Type B pancreatic cell (in vitro differentiated cells): ENCODE measurements at regions not wholly inside any gene's neighbourhood (a gene's known extent, or its start where the extent isn't known, plus 50 kb on each side); places are given as distances from the start of the nearest gene placed in this dataset.

ENCODE experiments used
- DNase-seq: peaks from one replicate; pipeline ENCODE4 v3.0.0; 2021; ENCODE audit warnings: mixed read lengths; ENCODE audit not compliant: unreplicated experiment; ENCODE audit errors: extremely low spot score
- H3K27ac Mint-ChIP-seq: 2 replicates; pipeline ENCODE4 v1.8.0; 2021; ENCODE audit warnings: mild to moderate bottlenecking, mixed read lengths
- H3K27me3 Mint-ChIP-seq: 2 replicates; pipeline ENCODE4 v1.8.0; 2021; ENCODE audit warnings: mixed read lengths
- H3K36me3 Mint-ChIP-seq: 2 replicates; pipeline ENCODE4 v1.8.0; 2021; ENCODE audit warnings: mixed read lengths
- H3K4me1 Mint-ChIP-seq: one replicate; pipeline ENCODE4 v1.8.0; 2021; ENCODE audit warnings: mixed read lengths; ENCODE audit not compliant: unreplicated experiment
- H3K4me3 Mint-ChIP-seq: 2 replicates; pipeline ENCODE4 v1.8.0; 2021; ENCODE audit warnings: mild to moderate bottlenecking, mixed read lengths
- H3K9me3 Mint-ChIP-seq: 2 replicates; pipeline ENCODE4 v1.8.0; 2021; ENCODE audit warnings: mixed read lengths
- CTCF ChIP-seq: fragments of 200-600 bp; sonication (generic); conservative IDR thresholded peaks from 2 replicates; pipeline ENCODE4 v1.5.0; 2021; ENCODE audit warnings: antibody characterized with exemption, mild to moderate bottlenecking

GRCh38 chr13:111638233-111638632, 317.8 kb downstream of the TEX29 start:
- DNase-seq = no peak
- Mint-ChIP-seq H3K4me3 (no peak overlapping the region), H3K9me3 (no peaks in the 10 kb centered on the region), H3K4me1 (no peaks in the 10 kb centered on the region), H3K27me3 (peaks cover 33% of the 10 kb centered on the region), H3K27ac (no peak overlapping the region), H3K36me3 (no peaks in the 10 kb centered on the region)
- TF ChIP-seq CTCF = no peak

- TF ChIP-seq CTCF = no peak
- Mint-ChIP-seq H3K9me3 (no peaks in the 10 kb centered on the region), H3K27ac (no peak overlapping the region), H3K4me3 (no peak overlapping the region), H3K4me1 (no peaks in the 10 kb centered on the region), H3K27me3 (peaks cover 33% of the 10 kb centered on the region), H3K36me3 (no peaks in the 10 kb centered on the region)
- no peak for DNase-seq
These were observed 318.8 kb downstream of the TEX29 start for GRCh38 chr13:111639196-111639705.

GRCh38 chr13:111640006-111640405, 319.6 kb downstream of the TEX29 start:
- no peaks in the 10 kb centered on the region for H3K4me1 Mint-ChIP-seq
- no peak overlapping the region for H3K27ac Mint-ChIP-seq
- no peak for TF ChIP-seq CTCF
- no peaks in the 10 kb centered on the region for H3K9me3 Mint-ChIP-seq
- peaks cover 28% of the 10 kb centered on the region for H3K27me3 Mint-ChIP-seq
- no peak for DNase-seq
- no peak overlapping the region for H3K4me3 Mint-ChIP-seq
- no peaks in the 10 kb centered on the region for H3K36me3 Mint-ChIP-seq

GRCh38 chr13:111640476-111640875, 320.0 kb downstream of the TEX29 start:
- DNase-seq = no peak
- Mint-ChIP-seq H3K36me3 (no peaks in the 10 kb centered on the region), H3K27ac (no peak overlapping the region), H3K27me3 (peaks cover 25% of the 10 kb centered on the region), H3K4me1 (no peaks in the 10 kb centered on the region), H3K4me3 (no peak overlapping the region), H3K9me3 (no peaks in the 10 kb centered on the region)
- TF ChIP-seq CTCF = no peak

- Mint-ChIP-seq H3K36me3 (no peaks in the 10 kb centered on the region), H3K27ac (no peak overlapping the region), H3K9me3 (no peaks in the 10 kb centered on the region), H3K4me3 (no peak overlapping the region), H3K4me1 (no peaks in the 10 kb centered on the region), H3K27me3 (peaks cover 24% of the 10 kb centered on the region)
- no peak for TF ChIP-seq CTCF
- no peak for DNase-seq
These were observed 321.8 kb downstream of the TEX29 start for GRCh38 chr13:111642156-111642767.
